Skeletal muscle satellite cell (primary cell): ENCODE measurements at regions not wholly inside any gene's neighbourhood (a gene's known extent, or its start where the extent isn't known, plus 50 kb on each side); places are given as distances from the start of the nearest gene placed in this dataset.
"Not testable (repeated sequence)": the region's sequence is repeated elsewhere in the genome, so short reads cannot be mapped to it uniquely, and the experiment has no call there.

ENCODE experiments used
- H3K27me3 ChIP-seq: 2 replicates; pipeline ENCODE4 v1.7.0; 2013; ENCODE audit warnings: low read length; ENCODE audit not compliant: control insufficient read depth, insufficient read depth
- H3K36me3 ChIP-seq: 2 replicates; pipeline ENCODE4 v1.7.0; 2013; ENCODE audit warnings: mild to moderate bottlenecking, control low read depth, low read length; ENCODE audit not compliant: insufficient read depth
- H3K4me1 ChIP-seq: 2 replicates; pipeline ENCODE4 v1.7.0; 2013; ENCODE audit warnings: low read length; ENCODE audit not compliant: control insufficient read depth, insufficient read depth
- H3K4me2 ChIP-seq: 2 replicates; pipeline ENCODE4 v1.7.0; 2013; ENCODE audit warnings: mild to moderate bottlenecking, low read length
- H3K4me3 ChIP-seq: 2 replicates; pipeline ENCODE4 v1.7.0; 2013; ENCODE audit warnings: low read length
- H3K9ac ChIP-seq: 2 replicates; pipeline ENCODE4 v1.7.0; 2013; ENCODE audit warnings: mild to moderate bottlenecking, low read depth, low read length, moderate library complexity
- H3K9me3 ChIP-seq: replicated peaks from 2 replicates; pipeline ENCODE4 v1.7.0; 2013; ENCODE audit warnings: mild to moderate bottlenecking, control low read depth, low read length

DNA sequence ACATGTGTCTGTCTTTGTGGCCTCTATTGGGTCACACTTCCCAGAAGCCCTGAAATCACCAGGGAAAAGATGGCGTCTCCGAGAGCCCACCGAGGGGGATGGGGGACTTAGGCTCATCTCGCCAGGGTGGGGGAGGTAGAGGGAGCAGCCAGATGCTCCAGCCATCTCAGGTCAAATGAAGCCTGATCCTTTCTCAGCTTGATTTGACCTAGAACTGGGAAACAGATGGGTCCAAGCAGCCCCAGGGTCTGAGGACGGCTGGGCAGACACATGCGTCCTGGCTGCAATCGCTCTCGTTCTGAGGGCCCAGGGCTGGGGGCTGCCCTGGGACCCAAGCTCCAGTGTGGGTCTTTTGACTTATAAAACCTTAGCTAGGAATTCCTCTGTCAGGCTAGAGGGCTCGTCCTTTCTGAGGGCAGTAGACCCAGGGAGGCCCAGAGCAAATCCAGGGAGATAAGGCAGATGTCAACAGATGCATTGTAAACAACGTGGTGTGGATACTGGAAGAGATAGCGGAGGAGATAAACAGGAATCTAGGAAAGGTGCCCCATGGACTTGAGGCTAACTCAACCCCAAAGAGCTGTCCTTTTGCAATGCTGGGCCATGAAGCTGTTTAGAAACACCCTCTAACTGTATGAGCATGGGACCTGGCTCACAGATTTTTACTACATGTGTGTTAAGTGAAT is 127.7 kb downstream of the MYCN start:
- no peak overlapping the region for H3K4me3 ChIP-seq
- H3K27me3 ChIP-seq = no peaks in the 10 kb centered on the region
- H3K9ac ChIP-seq = no peak overlapping the region
- H3K4me2 ChIP-seq = no peak overlapping the region
- peaks cover 12% of the 10 kb centered on the region for H3K9me3 ChIP-seq
- H3K36me3 ChIP-seq = no peaks in the 10 kb centered on the region
- no peaks in the 10 kb centered on the region for H3K4me1 ChIP-seq

GRCh38 chr2:16067444-16067843 is 127.1 kb downstream of the MYCN start:
- peaks cover 12% of the 10 kb centered on the region for H3K9me3 ChIP-seq
- H3K4me1 ChIP-seq = no peaks in the 10 kb centered on the region
- H3K9ac ChIP-seq = no peak overlapping the region
- H3K27me3 ChIP-seq = no peaks in the 10 kb centered on the region
- H3K36me3 ChIP-seq = no peaks in the 10 kb centered on the region
- H3K4me3 ChIP-seq = no peak overlapping the region
- H3K4me2 ChIP-seq = no peak overlapping the region

DNA sequence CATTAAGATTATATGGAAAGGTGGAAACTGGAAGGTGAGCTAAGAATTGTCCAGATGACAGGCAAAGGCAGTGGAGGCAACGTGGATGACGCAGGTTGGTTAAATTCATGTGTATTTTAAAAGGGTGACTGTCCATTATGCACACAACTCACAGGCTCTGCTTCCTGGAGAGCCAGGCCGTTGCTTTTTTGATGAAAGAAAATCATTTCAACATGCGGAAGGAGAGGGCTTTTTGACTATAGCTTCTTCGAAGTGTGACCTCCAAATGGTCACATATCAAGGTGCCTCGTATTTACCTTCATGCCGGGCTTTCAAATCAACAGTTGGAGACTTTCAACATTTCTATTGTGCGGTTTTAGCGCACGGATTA is 126.7 kb downstream of the MYCN start:
- Histone ChIP-seq H3K4me3 (no peak overlapping the region), H3K27me3 (no peaks in the 10 kb centered on the region), H3K9me3 (peaks cover 12% of the 10 kb centered on the region), H3K36me3 (no peaks in the 10 kb centered on the region), H3K9ac (no peak overlapping the region), H3K4me2 (no peak overlapping the region), H3K4me1 (no peaks in the 10 kb centered on the region)

- Histone ChIP-seq H3K9ac (no peak overlapping the region), H3K4me3 (no peak overlapping the region), H3K4me1 (no peaks in the 10 kb centered on the region), H3K4me2 (no peak overlapping the region), H3K36me3 (no peaks in the 10 kb centered on the region), H3K27me3 (no peaks in the 10 kb centered on the region), H3K9me3 (peaks cover 12% of the 10 kb centered on the region)
These were observed 126.1 kb downstream of the MYCN start for GRCh38 chr2:16066261-16067036.

DNA sequence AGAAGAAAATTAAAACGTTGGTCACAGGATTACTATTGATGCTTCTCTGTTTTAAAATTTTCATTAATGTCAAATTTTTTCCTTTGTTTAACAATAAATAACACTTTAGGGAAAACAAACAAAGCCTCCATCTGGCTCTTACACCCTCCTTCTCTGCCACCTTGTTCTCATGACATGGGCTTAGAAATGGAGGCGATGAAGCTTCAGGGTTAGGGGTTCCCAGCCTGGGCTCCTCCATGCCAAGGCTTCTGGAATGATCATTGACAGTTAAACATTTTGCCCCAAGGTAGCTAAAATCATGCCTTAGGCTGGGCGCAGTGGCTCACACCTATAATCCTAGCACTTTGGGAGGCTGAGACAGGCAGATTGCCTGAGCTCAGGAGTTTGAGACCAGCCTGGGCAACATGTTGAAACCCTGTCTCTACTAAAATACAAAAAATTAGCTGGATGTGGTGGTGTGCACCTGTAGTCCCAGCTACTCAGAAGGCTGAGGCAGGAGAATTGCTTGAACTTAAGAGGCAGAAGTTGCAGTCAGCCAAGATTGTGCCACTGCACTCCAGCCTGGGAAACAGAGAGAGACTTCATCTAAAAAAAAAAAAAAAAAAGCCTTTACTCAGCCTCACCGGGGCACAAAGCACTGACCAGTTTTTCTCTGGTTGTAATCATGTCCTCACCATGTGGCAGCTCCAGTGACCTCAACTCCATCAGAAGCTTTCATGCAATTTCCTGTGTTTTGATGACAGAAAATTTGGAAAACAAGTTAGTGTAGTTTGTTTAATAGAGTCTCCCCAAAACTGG is 125.1 kb downstream of the MYCN start:
- not testable (repeated sequence) for H3K9ac ChIP-seq, H3K4me1 ChIP-seq, H3K4me3 ChIP-seq, H3K36me3 ChIP-seq, H3K4me2 ChIP-seq, H3K27me3 ChIP-seq
- peaks cover 12% of the 10 kb centered on the region for H3K9me3 ChIP-seq

DNA sequence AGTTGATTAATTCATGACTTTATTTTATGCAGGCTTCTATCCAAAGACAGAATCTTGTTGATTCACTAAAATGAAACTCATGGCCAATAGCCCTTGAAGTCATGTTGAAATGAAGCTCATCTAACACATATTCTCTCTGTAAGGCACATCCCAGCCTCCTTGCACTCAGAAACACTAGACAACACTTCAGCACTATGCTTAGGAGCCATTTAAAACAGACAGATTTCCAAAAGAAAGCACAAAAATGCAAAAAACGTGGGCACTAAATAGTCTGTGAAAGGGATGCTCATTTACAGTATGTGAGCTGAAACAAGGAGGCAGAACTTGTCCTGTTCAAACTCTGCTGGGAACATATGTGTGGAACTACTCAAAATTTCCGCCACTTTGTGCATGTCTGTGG is 124.4 kb downstream of the MYCN start:
- Histone ChIP-seq H3K36me3 (no peaks in the 10 kb centered on the region), H3K4me1 (no peaks in the 10 kb centered on the region), H3K27me3 (no peaks in the 10 kb centered on the region), H3K4me2 (no peak overlapping the region), H3K9me3 (peaks cover 8% of the 10 kb centered on the region), H3K4me3 (no peak overlapping the region), H3K9ac (no peak overlapping the region)

GRCh38 chr2:16063955-16064633 is 123.7 kb downstream of the MYCN start:
- H3K36me3 ChIP-seq = no peaks in the 10 kb centered on the region
- H3K9ac ChIP-seq = no peak overlapping the region
- no peaks in the 10 kb centered on the region for H3K4me1 ChIP-seq
- no peaks in the 10 kb centered on the region for H3K27me3 ChIP-seq
- no peak overlapping the region for H3K4me2 ChIP-seq
- H3K9me3 ChIP-seq = peaks cover 11% of the 10 kb centered on the region
- no peak overlapping the region for H3K4me3 ChIP-seq

DNA sequence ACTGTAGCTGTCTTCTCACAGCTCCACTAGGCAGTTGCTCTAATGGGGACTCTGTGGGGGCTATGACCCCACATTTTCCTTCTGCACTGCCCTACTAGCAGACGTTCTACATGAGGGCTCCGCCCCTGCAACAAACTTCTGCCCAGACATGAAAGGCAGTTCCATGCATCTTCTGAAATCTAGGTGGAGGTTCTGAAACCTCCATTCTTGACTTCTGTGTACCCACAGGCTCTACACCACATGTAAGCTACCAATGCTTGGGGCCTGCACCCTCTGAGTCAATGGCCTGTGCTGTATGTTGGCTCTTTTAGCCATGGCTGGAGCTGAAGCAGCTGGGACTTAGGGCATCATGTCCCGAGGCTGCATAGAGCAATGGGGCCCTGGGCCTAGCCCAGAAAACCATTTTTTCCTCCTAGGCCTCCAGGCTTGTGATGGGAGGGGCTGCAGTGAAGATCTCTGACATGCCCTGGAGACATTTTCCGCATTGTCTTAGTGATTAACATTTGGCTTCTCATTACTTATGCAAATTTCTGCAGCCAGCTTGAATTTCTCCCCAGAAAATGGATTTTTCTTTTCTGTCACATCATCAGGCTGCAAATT is 123.0 kb downstream of the MYCN start:
- Histone ChIP-seq H3K9me3 (peaks cover 8% of the 10 kb centered on the region), H3K4me1 (no peaks in the 10 kb centered on the region), H3K27me3 (no peaks in the 10 kb centered on the region), H3K4me3 (no peak overlapping the region), H3K9ac (no peak overlapping the region), H3K4me2 (no peak overlapping the region), H3K36me3 (no peaks in the 10 kb centered on the region)

DNA sequence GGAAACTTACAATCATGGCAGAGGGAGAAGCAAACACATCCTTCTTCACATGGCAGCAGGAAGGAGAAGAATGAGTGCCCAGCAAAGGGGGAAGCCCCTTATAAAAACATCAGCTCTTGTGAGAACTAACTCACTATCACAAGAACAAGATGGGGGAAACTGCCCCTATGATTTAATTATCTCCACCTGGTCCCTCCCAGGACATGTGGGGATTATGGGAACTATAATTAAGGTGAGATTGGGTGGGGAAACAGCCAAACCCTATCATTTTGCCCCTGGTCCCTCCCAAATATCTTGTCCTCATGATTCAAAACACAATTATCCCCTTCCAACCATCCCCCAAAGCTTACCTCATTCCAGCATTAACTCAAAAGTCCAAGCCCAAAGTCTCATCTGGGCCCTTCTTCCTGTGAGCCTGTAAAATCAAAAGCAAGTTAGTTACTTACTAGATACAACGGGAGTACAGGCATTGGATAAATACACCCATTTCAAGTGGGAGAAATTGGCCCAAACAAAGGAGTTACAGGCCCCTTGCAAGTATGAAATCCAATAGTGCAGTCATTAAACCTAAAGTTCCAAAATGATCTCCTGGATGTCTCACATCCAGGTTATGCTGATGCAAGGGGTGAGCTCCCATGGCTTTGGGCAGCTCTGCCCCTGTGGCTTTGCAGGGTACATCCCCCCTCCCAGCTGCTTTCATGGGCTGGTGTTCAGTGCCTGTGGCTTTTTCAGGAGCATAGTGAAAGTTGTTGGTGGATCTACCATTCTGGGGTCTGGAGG is 122.3 kb downstream of the MYCN start:
- peaks cover 5% of the 10 kb centered on the region for H3K9me3 ChIP-seq
- no peaks in the 10 kb centered on the region for H3K4me1 ChIP-seq
- no peak overlapping the region for H3K9ac ChIP-seq
- no peak overlapping the region for H3K4me2 ChIP-seq
- no peaks in the 10 kb centered on the region for H3K36me3 ChIP-seq
- H3K27me3 ChIP-seq = no peaks in the 10 kb centered on the region
- no peak overlapping the region for H3K4me3 ChIP-seq

DNA sequence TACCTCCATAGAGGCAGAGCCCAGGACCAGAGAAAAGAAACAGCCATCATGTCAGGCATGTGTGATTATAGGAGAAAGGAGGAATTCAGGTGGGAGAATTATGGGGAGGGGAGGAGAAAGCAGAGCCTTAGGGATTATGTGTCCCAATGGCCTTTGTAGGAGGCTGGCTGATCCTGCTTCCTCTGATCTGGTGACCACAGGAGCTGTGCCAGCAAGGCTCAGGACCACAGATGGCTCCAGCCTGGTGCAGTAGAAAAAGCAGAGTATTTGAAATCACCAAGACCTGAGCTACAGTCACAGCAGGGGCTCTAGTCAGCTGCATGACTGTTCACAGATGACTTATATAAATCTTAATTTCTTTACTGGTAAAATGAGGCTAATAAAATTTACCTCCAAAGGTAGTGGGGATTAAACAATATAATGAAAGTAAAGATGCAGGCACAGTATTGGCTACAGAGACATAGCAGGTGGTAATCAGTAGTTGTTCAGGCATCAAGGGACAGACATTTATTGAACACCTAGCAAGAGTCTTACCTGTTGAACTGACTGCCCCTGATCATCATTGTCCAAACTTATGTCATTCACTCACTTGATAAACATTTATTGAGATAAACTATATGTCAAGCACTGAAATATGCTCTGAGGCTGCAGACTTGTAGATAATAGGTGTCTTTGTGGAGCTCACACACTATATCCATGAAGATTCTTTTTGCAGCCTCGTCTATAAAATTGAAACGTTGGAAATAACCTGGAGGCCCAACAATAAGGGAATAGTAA is 121.3 kb downstream of the MYCN start:
- Histone ChIP-seq H3K9ac (no peak overlapping the region), H3K4me3 (no peak overlapping the region), H3K4me2 (no peak overlapping the region), H3K9me3 (peaks cover 5% of the 10 kb centered on the region), H3K36me3 (no peaks in the 10 kb centered on the region), H3K4me1 (no peaks in the 10 kb centered on the region), H3K27me3 (no peaks in the 10 kb centered on the region)
